ENCODE measurements at regions not wholly inside any gene's neighbourhood (a gene's known extent, or its start where the extent isn't known, plus 50 kb on each side); places are given as distances from the start of the nearest gene placed in this dataset.

- no peak for DNase-seq (ENCODE audit: low read depth in 1 of 2, low spot score in 1 of 2)
Observed at GRCh38 chr20:52785679-52786078, 186.5 kb upstream of the TSHZ2 start.

- DNase-seq (ENCODE audit: low read depth in 1 of 2, low spot score in 1 of 2), result no peak
Observed at GRCh38 chr20:52783769-52784168, 188.4 kb upstream of the TSHZ2 start.

DNA sequence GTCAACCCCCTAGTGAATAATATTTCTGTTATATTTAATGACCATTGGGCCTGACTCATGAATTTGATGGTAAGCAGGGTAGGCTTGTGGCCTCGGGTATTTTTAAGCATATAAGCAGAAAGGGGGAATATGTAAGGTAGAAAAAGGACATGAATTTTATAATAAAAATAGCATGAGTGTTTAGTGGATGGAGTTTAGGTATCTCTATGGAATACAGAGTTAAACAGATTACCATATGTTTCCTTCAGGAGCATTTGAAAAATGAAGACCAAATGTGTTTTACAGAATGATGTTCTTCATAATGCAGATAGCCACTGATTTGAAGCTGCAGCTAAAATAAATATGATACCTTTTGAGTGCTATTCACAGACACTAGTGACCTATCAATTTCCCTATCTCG is 191.7 kb upstream of the TSHZ2 start:
- no peak for DNase-seq (ENCODE audit: low read depth in 1 of 2, low spot score in 1 of 2)

DNA sequence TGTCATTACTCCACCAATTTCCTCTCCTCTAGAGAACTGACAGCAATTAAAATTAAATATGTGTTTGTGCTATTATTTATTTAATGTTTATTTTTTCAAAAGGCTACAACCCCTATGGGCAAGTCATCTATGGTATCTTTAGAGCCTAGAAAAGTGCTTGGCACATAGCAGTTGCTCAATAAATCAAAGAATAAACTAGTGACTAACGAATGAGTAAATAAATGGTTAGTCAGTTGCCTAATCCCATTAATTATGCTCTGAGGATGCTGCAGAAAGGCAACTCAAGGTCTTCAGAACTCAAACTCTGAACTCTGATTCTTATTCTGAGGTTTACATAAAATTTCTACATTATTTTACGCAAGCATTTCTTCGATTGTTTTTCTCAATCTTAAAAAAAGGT is 193.0 kb upstream of the TSHZ2 start:
- no peak for DNase-seq (ENCODE audit: low read depth in 1 of 2, low spot score in 1 of 2)

GRCh38 chr20:52777171-52777570 is 195.0 kb upstream of the TSHZ2 start:
- no peak for DNase-seq (ENCODE audit: low read depth in 1 of 2, low spot score in 1 of 2)

DNA sequence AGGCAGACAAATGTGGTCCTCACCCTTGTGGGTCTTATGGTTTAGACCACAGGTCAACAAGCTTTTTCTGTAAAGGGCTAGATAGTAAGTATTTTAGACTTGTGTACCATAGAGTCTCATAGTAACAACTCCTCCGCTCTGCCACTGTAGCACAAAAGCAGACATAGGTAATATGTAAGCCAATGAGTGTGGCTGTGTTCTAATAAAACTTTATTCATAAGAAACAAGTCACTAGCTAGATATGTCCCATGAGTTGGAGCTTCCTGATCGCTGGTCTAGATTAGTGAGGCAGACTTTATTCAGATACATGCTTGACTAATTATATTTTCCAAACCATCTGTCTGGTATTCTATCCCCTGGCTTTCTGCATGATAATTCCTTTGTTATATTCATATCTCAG is 196.4 kb upstream of the TSHZ2 start:
- DNase-seq (ENCODE audit: low read depth in 1 of 2, low spot score in 1 of 2), result no peak

- no peak for DNase-seq (ENCODE audit: low read depth in 1 of 2, low spot score in 1 of 2)
Observed at GRCh38 chr20:52768694-52769093, 203.5 kb upstream of the TSHZ2 start.

DNA sequence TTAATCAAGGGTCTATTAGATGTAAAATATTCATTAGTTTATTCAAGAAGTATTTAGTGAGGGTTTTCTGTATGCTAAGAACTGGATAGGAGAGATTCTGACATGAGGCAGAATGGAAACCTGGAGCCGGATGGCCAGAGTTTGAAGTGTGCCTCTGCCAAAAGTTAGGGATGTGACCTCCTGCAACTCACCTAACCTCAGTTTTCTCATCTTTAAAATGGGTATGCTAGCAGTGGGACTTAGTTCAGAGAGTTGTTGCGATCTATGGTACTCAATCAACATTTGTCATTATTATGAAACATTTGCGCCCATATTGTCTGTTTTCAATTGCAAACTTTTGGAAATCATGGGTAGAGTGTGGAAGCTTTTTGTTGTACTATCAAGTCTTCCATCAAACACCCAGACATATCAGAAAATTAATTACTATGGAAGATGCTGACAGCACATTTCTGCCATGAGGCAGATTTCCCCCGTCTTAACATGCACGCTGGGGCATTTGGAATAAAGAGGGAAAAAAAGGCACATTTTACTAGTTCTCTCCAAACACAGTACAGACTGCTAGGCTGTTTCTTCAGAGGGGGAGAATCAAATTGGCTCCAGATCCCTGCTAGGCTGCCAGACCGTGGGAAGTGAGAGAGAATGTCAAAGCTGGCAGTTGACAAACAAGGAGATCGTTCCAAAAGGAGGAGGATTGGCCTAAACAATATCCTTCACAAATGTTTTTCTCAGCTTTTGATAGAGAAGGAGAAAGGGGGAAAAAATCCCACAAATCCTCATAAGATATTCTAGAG is 205.3 kb upstream of the TSHZ2 start:
- DNase-seq (ENCODE audit: low read depth in 1 of 2, low spot score in 1 of 2), result no peak

DNA sequence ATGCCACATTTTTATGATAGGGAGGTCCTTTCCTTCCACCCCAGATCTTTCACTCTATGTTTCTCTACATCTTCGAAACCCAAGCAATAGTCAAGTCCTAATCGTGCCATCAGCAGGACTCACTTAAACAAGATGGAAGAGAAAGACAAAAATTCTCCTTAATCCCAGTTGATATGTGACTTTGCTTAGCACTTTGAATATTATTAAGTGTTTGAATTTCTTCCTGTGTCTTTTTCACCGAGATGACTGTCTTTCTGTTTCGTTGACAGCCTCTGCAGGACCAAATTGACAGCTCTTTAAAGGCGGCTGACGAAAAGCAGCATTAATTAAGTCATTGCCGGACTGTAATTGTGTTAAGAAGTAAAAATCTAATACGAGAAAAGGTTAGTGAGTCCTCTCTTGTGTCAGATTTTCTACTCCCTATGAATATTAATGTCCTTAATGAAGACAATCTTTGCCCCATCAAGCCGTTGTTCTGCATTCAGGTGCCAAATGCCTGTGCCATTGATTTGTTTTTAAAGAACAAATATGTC is 208.8 kb upstream of the TSHZ2 start:
- DNase-seq (ENCODE audit: low read depth in 1 of 2, low spot score in 1 of 2), result no peak

GRCh38 chr20:52761867-52762266 is 210.3 kb upstream of the TSHZ2 start:
- no peak for DNase-seq (ENCODE audit: low read depth in 1 of 2, low spot score in 1 of 2)

- DNase-seq (ENCODE audit: low read depth in 1 of 2, low spot score in 1 of 2), result no peak
Observed at GRCh38 chr20:52760791-52761190, 211.4 kb upstream of the TSHZ2 start.

GRCh38 chr20:52757411-52757810 is 214.7 kb upstream of the TSHZ2 start:
- DNase-seq (ENCODE audit: low read depth in 1 of 2, low spot score in 1 of 2), result no peak

DNA sequence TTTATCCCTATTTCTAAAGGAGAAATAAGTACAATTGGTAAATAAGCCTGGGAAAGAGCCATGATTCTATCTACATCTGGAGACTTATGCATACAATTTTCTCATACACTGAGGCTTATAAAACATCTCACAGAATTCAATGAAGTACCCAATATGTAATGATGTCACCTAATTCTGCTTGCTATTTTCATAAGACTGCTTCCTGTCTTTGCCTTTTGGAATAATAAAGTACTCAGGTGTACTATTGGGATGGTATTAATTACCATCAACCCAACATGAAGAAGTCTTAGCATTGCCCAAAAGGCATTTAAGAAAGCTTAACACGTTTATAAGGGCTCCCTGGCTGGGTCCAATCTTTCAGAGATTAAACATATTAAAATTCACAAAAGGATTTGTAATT is 216.4 kb upstream of the TSHZ2 start:
- no peak for DNase-seq (ENCODE audit: low read depth in 1 of 2, low spot score in 1 of 2)

- no peak for DNase-seq (ENCODE audit: low read depth in 1 of 2, low spot score in 1 of 2)
Observed at GRCh38 chr20:52754366-52754765, 217.8 kb upstream of the TSHZ2 start.

DNA sequence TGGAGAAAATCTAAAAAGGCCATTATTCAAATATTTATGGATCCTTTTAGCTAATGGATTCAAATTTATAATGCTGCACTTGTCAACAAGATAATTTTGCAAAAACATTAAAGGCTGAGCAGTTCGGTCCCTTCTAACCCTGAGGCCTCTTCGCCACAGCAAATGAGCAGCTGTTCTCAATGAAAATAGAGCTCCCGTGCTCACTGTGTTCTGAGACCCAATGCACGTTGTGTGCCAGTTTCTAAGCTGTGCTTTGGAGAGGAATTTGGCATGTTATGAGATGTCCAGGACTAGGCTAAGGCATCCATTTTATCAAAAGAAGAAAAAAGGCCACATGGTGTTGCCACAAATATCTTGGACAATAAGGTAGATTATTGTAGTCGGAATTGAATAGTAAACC is 220.1 kb upstream of the TSHZ2 start:
- no peak for DNase-seq (ENCODE audit: low read depth in 1 of 2, low spot score in 1 of 2)

DNA sequence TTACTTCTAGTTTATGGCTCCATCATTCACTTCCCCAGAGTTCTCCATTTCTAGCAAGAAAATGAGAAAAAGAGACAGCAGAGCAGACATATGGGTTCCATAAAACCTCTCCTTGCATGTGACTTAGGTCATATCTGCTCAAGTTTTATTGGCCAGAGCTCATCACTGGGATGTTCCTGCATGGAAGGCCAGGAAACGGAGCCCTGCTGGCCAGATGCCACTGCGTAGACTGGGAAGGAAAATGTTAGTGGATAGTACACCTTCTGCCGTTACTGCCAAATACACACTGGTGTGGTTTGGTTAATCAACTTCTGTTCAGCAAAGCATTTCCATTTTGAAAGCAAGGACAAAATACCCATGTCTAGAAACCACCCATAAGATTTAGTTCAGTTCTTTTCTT is 220.6 kb upstream of the TSHZ2 start:
- no peak for DNase-seq (ENCODE audit: low read depth in 1 of 2, low spot score in 1 of 2)

DNA sequence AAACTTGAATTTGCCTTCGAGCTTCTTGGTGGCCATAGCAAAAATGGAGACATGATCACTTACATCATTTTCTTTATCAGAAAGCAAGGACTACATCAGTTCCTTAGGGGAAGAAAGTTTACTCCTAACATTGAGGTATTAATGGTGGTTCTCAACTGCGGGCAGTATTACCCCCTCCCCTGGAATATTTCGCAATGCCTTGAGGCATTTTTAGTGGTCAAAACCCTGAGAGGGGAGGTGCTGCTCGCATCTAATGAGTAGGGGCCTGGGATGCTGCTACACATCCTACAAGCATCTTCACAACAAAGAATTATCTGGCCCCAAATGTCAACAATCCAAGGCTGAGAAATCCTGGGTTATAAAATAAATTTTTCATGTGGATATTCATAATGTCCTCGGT is 222.2 kb upstream of the TSHZ2 start:
- DNase-seq (ENCODE audit: low read depth in 1 of 2, low spot score in 1 of 2), result no peak

GRCh38 chr20:52748990-52749389 is 223.2 kb upstream of the TSHZ2 start:
- DNase-seq (ENCODE audit: low read depth in 1 of 2, low spot score in 1 of 2), result no peak

GRCh38 chr20:52748285-52748932 is 223.7 kb upstream of the TSHZ2 start:
- DNase-seq (ENCODE audit: low read depth in 1 of 2, low spot score in 1 of 2), result no peak

- no peak for DNase-seq (ENCODE audit: low read depth in 1 of 2, low spot score in 1 of 2)
Observed at GRCh38 chr20:52747845-52748284, 224.3 kb upstream of the TSHZ2 start.

- no peak for DNase-seq (ENCODE audit: low read depth in 1 of 2, low spot score in 1 of 2)
Observed at GRCh38 chr20:52746770-52747169, 225.4 kb upstream of the TSHZ2 start.

DNA sequence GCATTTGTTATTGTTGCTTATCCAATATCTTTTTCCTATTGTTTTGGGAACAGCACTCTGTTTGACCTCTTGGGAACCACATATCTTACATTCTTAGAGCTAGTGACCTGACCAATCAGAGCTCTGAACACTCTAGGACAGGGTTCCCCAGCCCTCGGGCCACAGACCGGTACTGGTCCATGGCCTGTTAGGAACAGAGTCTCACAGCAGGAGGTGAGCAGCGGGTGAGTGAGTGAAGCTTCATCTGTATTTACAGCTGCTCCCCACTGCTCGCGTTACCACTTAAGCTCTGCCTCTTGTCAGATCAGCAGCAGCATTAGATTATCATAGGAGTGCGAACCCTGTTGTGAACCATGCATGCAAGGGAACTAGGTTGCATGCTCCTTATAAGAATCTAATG is 226.0 kb upstream of the TSHZ2 start:
- no peak for DNase-seq (ENCODE audit: low read depth in 1 of 2, low spot score in 1 of 2)

- no peak for DNase-seq (ENCODE audit: low read depth in 1 of 2, low spot score in 1 of 2)
Observed at GRCh38 chr20:52744441-52744840, 227.7 kb upstream of the TSHZ2 start.
